ENCODE measurements at regions not wholly inside any gene's neighbourhood (a gene's known extent, or its start where the extent isn't known, plus 50 kb on each side); places are given as distances from the start of the nearest gene placed in this dataset.

DNA sequence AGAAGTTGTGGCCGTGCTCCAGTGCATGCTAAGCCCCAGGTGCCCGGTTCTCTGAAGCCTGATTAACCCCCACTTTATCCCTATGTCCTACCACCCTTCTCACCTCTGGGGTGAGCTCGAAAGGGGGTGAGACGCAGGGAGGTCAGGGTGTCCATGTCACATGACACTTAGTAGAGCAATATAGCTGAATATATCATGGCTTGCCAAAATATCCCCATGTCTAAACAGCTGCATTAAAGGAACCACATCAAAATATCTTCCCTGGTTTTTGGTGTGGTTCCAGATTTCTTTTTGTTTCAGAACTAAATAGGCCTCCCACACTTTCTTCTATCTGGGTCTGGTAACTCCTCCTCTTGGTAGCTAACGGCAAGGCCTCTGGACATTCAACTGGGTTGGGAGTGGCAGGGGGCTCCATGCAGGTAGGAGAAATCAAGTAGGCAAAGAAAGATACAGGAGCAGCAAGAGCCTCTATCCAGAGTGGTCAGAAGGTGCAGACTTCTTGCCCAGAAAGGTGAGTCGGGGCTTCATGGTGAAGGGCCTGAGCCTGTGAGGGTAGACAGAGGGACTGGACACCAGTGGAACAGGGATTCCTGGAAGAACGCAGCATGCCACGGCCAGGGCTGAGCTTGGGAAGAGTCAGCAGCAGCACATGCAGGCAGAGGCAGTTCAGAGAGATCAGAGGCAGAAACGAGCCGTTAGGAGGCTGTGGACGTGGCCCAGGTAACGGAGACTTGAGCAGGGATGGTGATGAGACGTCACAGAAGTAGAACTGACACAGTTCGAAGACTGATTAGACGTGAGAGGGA lies 202.8 kb upstream of the DIO3 start:
- TF ChIP-seq SIN3A (IDR thresholded peaks at IDR 0.05; ENCODE audit: borderline replicate concordance, insufficient read depth, low read depth, low read length) (no peak), POLR2AphosphoS5 (IDR thresholded peaks at IDR 0.05; ENCODE audit: low read depth, low read length) (no peak), TCF7L2 (IDR thresholded peaks at IDR 0.05; ENCODE audit: low read depth, low read length) (no peak)
- TF ChIP-seq, protein P1, sequence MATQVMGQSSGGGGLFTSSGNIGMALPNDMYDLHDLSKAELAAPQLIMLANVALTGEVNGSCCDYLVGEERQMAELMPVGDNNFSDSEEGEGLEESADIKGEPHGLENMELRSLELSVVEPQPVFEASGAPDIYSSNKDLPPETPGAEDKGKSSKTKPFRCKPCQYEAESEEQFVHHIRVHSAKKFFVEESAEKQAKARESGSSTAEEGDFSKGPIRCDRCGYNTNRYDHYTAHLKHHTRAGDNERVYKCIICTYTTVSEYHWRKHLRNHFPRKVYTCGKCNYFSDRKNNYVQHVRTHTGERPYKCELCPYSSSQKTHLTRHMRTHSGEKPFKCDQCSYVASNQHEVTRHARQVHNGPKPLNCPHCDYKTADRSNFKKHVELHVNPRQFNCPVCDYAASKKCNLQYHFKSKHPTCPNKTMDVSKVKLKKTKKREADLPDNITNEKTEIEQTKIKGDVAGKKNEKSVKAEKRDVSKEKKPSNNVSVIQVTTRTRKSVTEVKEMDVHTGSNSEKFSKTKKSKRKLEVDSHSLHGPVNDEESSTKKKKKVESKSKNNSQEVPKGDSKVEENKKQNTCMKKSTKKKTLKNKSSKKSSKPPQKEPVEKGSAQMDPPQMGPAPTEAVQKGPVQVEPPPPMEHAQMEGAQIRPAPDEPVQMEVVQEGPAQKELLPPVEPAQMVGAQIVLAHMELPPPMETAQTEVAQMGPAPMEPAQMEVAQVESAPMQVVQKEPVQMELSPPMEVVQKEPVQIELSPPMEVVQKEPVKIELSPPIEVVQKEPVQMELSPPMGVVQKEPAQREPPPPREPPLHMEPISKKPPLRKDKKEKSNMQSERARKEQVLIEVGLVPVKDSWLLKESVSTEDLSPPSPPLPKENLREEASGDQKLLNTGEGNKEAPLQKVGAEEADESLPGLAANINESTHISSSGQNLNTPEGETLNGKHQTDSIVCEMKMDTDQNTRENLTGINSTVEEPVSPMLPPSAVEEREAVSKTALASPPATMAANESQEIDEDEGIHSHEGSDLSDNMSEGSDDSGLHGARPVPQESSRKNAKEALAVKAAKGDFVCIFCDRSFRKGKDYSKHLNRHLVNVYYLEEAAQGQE (IDR thresholded peaks at IDR 0.05; ENCODE audit: insufficient read depth in 1 of 2, low read depth in 2 of 2, low read length in 1 of 2) = no peak
- TF ChIP-seq, protein P2, sequence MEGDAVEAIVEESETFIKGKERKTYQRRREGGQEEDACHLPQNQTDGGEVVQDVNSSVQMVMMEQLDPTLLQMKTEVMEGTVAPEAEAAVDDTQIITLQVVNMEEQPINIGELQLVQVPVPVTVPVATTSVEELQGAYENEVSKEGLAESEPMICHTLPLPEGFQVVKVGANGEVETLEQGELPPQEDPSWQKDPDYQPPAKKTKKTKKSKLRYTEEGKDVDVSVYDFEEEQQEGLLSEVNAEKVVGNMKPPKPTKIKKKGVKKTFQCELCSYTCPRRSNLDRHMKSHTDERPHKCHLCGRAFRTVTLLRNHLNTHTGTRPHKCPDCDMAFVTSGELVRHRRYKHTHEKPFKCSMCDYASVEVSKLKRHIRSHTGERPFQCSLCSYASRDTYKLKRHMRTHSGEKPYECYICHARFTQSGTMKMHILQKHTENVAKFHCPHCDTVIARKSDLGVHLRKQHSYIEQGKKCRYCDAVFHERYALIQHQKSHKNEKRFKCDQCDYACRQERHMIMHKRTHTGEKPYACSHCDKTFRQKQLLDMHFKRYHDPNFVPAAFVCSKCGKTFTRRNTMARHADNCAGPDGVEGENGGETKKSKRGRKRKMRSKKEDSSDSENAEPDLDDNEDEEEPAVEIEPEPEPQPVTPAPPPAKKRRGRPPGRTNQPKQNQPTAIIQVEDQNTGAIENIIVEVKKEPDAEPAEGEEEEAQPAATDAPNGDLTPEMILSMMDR (IDR thresholded peaks at IDR 0.05) = no peak
- H3K27ac ChIP-seq (ENCODE audit: low read length) = no peak overlapping the region
- in situ Hi-C loops (cut with HindIII; ENCODE audit: low pct_unique_long_range_greater_than_20kb, low sequenced_read_pairs) (no loop called here), intact Hi-C loops (cut with micrococcal nuclease; ENCODE audit: unreplicated experiment) (no loop called here)
- ATAC-seq (no peak), DNase-seq (ENCODE audit: low read depth, low spot score) (no peak)
- no TSS peak for BruUV-seq (replicated peaks)
- no peaks in the 10 kb centered on the region for H3K27me3 ChIP-seq (ENCODE audit: control insufficient read depth, insufficient read depth, low read length)
- no peak overlapping the region for H3K4me3 ChIP-seq (ENCODE audit: low read depth in 2 of 2, low read length in 2 of 2)
- no peaks in the 10 kb centered on the region for H3K36me3 ChIP-seq (ENCODE audit: control insufficient read depth, insufficient read depth, low read length)
- H3K4me1 ChIP-seq (ENCODE audit: control insufficient read depth, insufficient read depth, low read length) = peaks cover 3% of the 10 kb centered on the region
- ChIA-PET POLR2A (no interaction called here), CTCF (interaction anchor here (0.6 kb wide), 1 partner anchor 30 kb away, joined by 3 read pairs; no protein-coding TSS in a partner anchor)
- H3K9me3 ChIP-seq (ENCODE audit: control insufficient read depth, insufficient read depth, low read depth, low read length) = 0 out of 2 replicates have a peak, but pooled peaks cover 1% of the 10 kb centered on the region

DNA sequence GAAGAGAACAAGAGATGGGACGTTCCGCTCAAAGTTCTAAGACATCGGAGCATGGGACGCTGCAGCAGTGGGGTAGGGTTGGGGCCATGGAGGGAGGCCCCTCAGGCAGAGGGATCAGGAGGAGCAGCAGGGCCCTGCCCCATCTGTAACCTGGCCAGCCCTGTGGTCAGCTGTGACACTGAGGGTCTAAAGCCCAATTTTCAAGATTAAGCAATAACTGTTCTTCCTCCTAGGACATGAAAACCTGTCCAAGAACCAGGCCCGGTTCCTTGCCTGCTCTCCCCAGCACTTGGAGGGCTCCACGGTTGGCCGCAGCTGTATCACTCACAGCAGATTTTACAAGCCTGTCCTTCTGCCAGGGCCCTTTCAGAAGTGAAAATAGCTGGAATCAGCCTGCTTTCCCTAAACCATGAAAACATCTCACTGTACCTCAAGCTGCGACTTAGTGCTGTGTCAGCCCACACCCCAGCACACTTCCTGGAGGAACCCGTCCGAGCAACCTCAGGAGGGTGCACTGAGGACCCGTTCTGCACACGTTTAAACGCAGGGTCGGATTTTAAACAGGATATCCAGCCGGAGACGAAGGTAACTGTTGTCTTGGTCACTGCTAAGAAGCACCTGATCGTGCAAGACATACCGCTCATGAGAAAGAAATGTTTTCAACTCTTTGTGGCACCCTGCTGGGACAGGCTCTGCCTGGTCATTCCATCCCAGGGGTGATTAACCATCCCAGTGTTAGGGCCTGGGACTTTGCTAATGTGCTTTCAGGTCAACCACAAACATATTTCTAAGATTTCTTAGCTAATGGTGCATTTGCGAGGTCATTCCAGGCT lies 201.9 kb upstream of the DIO3 start:
- CTCF ChIA-PET = no interaction called here
- in situ Hi-C loops (cut with HindIII; ENCODE audit: low pct_unique_long_range_greater_than_20kb, low sequenced_read_pairs) (no loop called here), intact Hi-C loops (cut with micrococcal nuclease; ENCODE audit: unreplicated experiment) (no loop called here)
- no peak overlapping the region for H3K27ac ChIP-seq (ENCODE audit: low read length)
- ATAC-seq = peak; percentile 12; the same call in 1 of the 2 replicates
- POLR2A ChIA-PET = no interaction called here
- H3K9me3 ChIP-seq (ENCODE audit: control insufficient read depth, insufficient read depth, low read depth, low read length) = no peaks in the 10 kb centered on the region
- peaks cover 3% of the 10 kb centered on the region for H3K4me1 ChIP-seq (ENCODE audit: control insufficient read depth, insufficient read depth, low read length)
- H3K36me3 ChIP-seq (ENCODE audit: control insufficient read depth, insufficient read depth, low read length) = no peaks in the 10 kb centered on the region
- TF ChIP-seq, protein P1 (IDR thresholded peaks at IDR 0.05; ENCODE audit: insufficient read depth in 1 of 2, low read depth in 2 of 2, low read length in 1 of 2) = no peak
- TF ChIP-seq, protein P2 (IDR thresholded peaks at IDR 0.05) = no peak
- TF ChIP-seq SIN3A (IDR thresholded peaks at IDR 0.05; ENCODE audit: borderline replicate concordance, insufficient read depth, low read depth, low read length) = no peak
- no peak for TF ChIP-seq TCF7L2 (IDR thresholded peaks at IDR 0.05; ENCODE audit: low read depth, low read length)
- TF ChIP-seq POLR2AphosphoS5 (IDR thresholded peaks at IDR 0.05; ENCODE audit: low read depth, low read length) = no peak
- no peak overlapping the region for H3K4me3 ChIP-seq (ENCODE audit: low read depth in 2 of 2, low read length in 2 of 2)
- BruUV-seq (replicated peaks) = no TSS peak
- no peak for DNase-seq (ENCODE audit: low read depth, low spot score)
- H3K27me3 ChIP-seq (ENCODE audit: control insufficient read depth, insufficient read depth, low read length) = no peaks in the 10 kb centered on the region

All from Panc1 (cell line).